ENCODE measurements at regions not wholly inside any gene's neighbourhood (a gene's known extent, or its start where the extent isn't known, plus 50 kb on each side); places are given as distances from the start of the nearest gene placed in this dataset.

DNA sequence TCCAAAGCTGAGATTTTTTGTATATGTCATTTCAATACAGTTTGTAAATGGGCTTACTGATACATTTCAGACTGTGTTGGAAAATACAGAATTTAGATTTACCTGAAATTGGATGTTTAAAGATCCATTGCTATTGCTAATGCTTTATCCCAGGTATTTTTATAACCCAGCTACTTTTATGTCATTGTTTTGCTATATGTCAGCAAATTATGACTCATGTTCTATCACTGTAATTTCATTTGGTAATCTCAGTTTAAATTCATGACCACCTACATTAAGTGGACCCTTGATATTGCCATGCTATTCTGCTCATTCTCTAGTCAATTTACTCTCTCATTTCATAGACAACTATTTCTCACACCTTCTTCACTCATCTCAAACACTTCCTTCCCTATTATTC is 281.2 kb downstream of the IPO8 start:
- H3K27ac ChIP-seq, result no peak overlapping the region
- no peak overlapping the region for H3K9ac ChIP-seq
- TF ChIP-seq EZH2phosphoT487 (IDR thresholded peaks at IDR 0.05; ENCODE audit: insufficient read depth, low read depth) (no peak), EZH2 (IDR thresholded peaks at IDR 0.05; ENCODE audit: insufficient read depth, poor library complexity, severe bottlenecking) (no peak)
- H3K79me2 ChIP-seq (ENCODE audit: insufficient read depth), result no peaks in the 10 kb centered on the region
- peaks cover 14% of the 10 kb centered on the region for H3K4me1 ChIP-seq (ENCODE audit: insufficient read depth)
- no peak overlapping the region for H3K4me3 ChIP-seq
- no peak for DNase-seq
- no peaks in the 10 kb centered on the region for H3K9me2 ChIP-seq (ENCODE audit: insufficient read depth)
- H3K4me2 ChIP-seq (ENCODE audit: unreplicated experiment), result no peak overlapping the region
- in situ Hi-C loops (cut with MboI), result no loop called here
- no peaks in the 10 kb centered on the region for H3K36me3 ChIP-seq (ENCODE audit: low read depth)
- peaks cover 25% of the 10 kb centered on the region for H3F3A ChIP-seq (ENCODE audit: insufficient read depth)
- H3K9me3 ChIP-seq (ENCODE audit: low read depth), result no peaks in the 10 kb centered on the region
- no peaks in the 10 kb centered on the region for H4K20me1 ChIP-seq (ENCODE audit: insufficient read depth)
- H2AFZ ChIP-seq, result no peak overlapping the region
- H3K27me3 ChIP-seq (replicated peaks; ENCODE audit: insufficient read depth), result no peaks in the 10 kb centered on the region

- in situ Hi-C loops (cut with MboI), result no loop called here
- H3K9ac ChIP-seq, result no peak overlapping the region
- H3K4me2 ChIP-seq (ENCODE audit: unreplicated experiment), result no peak overlapping the region
- TF ChIP-seq EZH2phosphoT487 (IDR thresholded peaks at IDR 0.05; ENCODE audit: insufficient read depth, low read depth) (no peak), EZH2 (IDR thresholded peaks at IDR 0.05; ENCODE audit: insufficient read depth, poor library complexity, severe bottlenecking) (no peak)
- DNase-seq, result no peak
- no peaks in the 10 kb centered on the region for H3K9me2 ChIP-seq (ENCODE audit: insufficient read depth)
- H3K4me1 ChIP-seq (ENCODE audit: insufficient read depth), result no peaks in the 10 kb centered on the region
- H3F3A ChIP-seq (ENCODE audit: insufficient read depth), result no peaks in the 10 kb centered on the region
- H3K4me3 ChIP-seq, result no peak overlapping the region
- no peaks in the 10 kb centered on the region for H3K27me3 ChIP-seq (replicated peaks; ENCODE audit: insufficient read depth)
- H3K9me3 ChIP-seq (ENCODE audit: low read depth), result no peaks in the 10 kb centered on the region
- H4K20me1 ChIP-seq (ENCODE audit: insufficient read depth), result no peaks in the 10 kb centered on the region
- H3K36me3 ChIP-seq (ENCODE audit: low read depth), result no peaks in the 10 kb centered on the region
- no peak overlapping the region for H3K27ac ChIP-seq
- H3K79me2 ChIP-seq (ENCODE audit: insufficient read depth), result no peaks in the 10 kb centered on the region
- H2AFZ ChIP-seq, result no peak overlapping the region
Observed at GRCh38 chr12:30400349-30400748, 295.3 kb downstream of the IPO8 start.

- TF ChIP-seq EZH2 (IDR thresholded peaks at IDR 0.05; ENCODE audit: insufficient read depth, poor library complexity, severe bottlenecking) (no peak), EZH2phosphoT487 (IDR thresholded peaks at IDR 0.05; ENCODE audit: insufficient read depth, low read depth) (no peak)
- Histone ChIP-seq H3K4me3 (no peak overlapping the region), H3K36me3 (ENCODE audit: low read depth) (no peaks in the 10 kb centered on the region), H3K4me1 (ENCODE audit: insufficient read depth) (no peaks in the 10 kb centered on the region), H3K9ac (no peak overlapping the region), H4K20me1 (ENCODE audit: insufficient read depth) (no peaks in the 10 kb centered on the region), H3K9me3 (ENCODE audit: low read depth) (no peaks in the 10 kb centered on the region), H3K9me2 (ENCODE audit: insufficient read depth) (no peaks in the 10 kb centered on the region), H2AFZ (no peak overlapping the region), H3K79me2 (ENCODE audit: insufficient read depth) (no peaks in the 10 kb centered on the region), H3F3A (ENCODE audit: insufficient read depth) (no peaks in the 10 kb centered on the region), H3K4me2 (ENCODE audit: unreplicated experiment) (no peak overlapping the region), H3K27me3 (replicated peaks; ENCODE audit: insufficient read depth) (no peaks in the 10 kb centered on the region), H3K27ac (no peak overlapping the region)
- 48 to 54% methylated on average over 2 of the region's 2 CpGs for WGBS, 2 experiments (ENCODE audit: low coverage in 1 of 2, low lambda C conversion rate in 2 of 2, missing lambda C conversion rate in 2 of 2)
- in situ Hi-C loops (cut with MboI), result no loop called here
- DNase-seq, result no peak
Observed at GRCh38 chr12:30399859-30400258, 295.8 kb downstream of the IPO8 start.

- in situ Hi-C loops (cut with MboI), result no loop called here
- WGBS, 2 experiments (ENCODE audit: low coverage in 1 of 2, low lambda C conversion rate in 2 of 2, missing lambda C conversion rate in 2 of 2), result 35 to 44% methylated on average over 2 of the region's 2 CpGs
- no peaks in the 10 kb centered on the region for H3K27me3 ChIP-seq (replicated peaks; ENCODE audit: insufficient read depth)
- no peak for DNase-seq
- no peaks in the 10 kb centered on the region for H3K9me3 ChIP-seq (ENCODE audit: low read depth)
- H3K9ac ChIP-seq, result no peak overlapping the region
- no peaks in the 10 kb centered on the region for H4K20me1 ChIP-seq (ENCODE audit: insufficient read depth)
- no peaks in the 10 kb centered on the region for H3K4me1 ChIP-seq (ENCODE audit: insufficient read depth)
- no peak overlapping the region for H2AFZ ChIP-seq
- H3K36me3 ChIP-seq (ENCODE audit: low read depth), result no peaks in the 10 kb centered on the region
- no peak overlapping the region for H3K4me2 ChIP-seq (ENCODE audit: unreplicated experiment)
- no peak for TF ChIP-seq EZH2phosphoT487 (IDR thresholded peaks at IDR 0.05; ENCODE audit: insufficient read depth, low read depth)
- TF ChIP-seq EZH2 (IDR thresholded peaks at IDR 0.05; ENCODE audit: insufficient read depth, poor library complexity, severe bottlenecking), result no peak
- H3K27ac ChIP-seq, result no peak overlapping the region
- no peaks in the 10 kb centered on the region for H3K9me2 ChIP-seq (ENCODE audit: insufficient read depth)
- H3K79me2 ChIP-seq (ENCODE audit: insufficient read depth), result no peaks in the 10 kb centered on the region
- no peaks in the 10 kb centered on the region for H3F3A ChIP-seq (ENCODE audit: insufficient read depth)
- H3K4me3 ChIP-seq, result no peak overlapping the region
Observed at GRCh38 chr12:30396576-30396975, 299.1 kb downstream of the IPO8 start.

GRCh38 chr12:30395190-30395589 is 300.5 kb downstream of the IPO8 start:
- no peak overlapping the region for H3K9ac ChIP-seq
- in situ Hi-C loops (cut with MboI), result no loop called here
- H3K79me2 ChIP-seq (ENCODE audit: insufficient read depth), result no peaks in the 10 kb centered on the region

More at GRCh38 chr12:30395190-30395589, 300.5 kb downstream of the IPO8 start:
- Histone ChIP-seq H3K27ac (no peak overlapping the region), H3K4me2 (ENCODE audit: unreplicated experiment) (no peak overlapping the region), H3K9me2 (ENCODE audit: insufficient read depth) (no peaks in the 10 kb centered on the region), H3K36me3 (ENCODE audit: low read depth) (no peaks in the 10 kb centered on the region), H3K27me3 (replicated peaks; ENCODE audit: insufficient read depth) (no peaks in the 10 kb centered on the region), H4K20me1 (ENCODE audit: insufficient read depth) (no peaks in the 10 kb centered on the region), H3K4me1 (ENCODE audit: insufficient read depth) (no peaks in the 10 kb centered on the region), H2AFZ (no peak overlapping the region), H3K4me3 (no peak overlapping the region), H3F3A (ENCODE audit: insufficient read depth) (no peaks in the 10 kb centered on the region), H3K9me3 (ENCODE audit: low read depth) (no peaks in the 10 kb centered on the region)
- DNase-seq, result no peak
- 19 to 34% methylated on average over 3 of the region's 3 CpGs for WGBS, 2 experiments (ENCODE audit: low coverage in 1 of 2, low lambda C conversion rate in 2 of 2, missing lambda C conversion rate in 2 of 2)
- TF ChIP-seq EZH2 (IDR thresholded peaks at IDR 0.05; ENCODE audit: insufficient read depth, poor library complexity, severe bottlenecking), result no peak
- TF ChIP-seq EZH2phosphoT487 (IDR thresholded peaks at IDR 0.05; ENCODE audit: insufficient read depth, low read depth), result no peak
